Kasumi-1 (cell line): ENCODE measurements at regions not wholly inside any gene's neighbourhood (a gene's known extent, or its start where the extent isn't known, plus 50 kb on each side); places are given as distances from the start of the nearest gene placed in this dataset.

ENCODE experiments used
- DNase-seq, 2 experiments: peaks; one replicate each; lab custom pipeline; 2025; lab: John Stamatoyannopoulos, UW

DNA sequence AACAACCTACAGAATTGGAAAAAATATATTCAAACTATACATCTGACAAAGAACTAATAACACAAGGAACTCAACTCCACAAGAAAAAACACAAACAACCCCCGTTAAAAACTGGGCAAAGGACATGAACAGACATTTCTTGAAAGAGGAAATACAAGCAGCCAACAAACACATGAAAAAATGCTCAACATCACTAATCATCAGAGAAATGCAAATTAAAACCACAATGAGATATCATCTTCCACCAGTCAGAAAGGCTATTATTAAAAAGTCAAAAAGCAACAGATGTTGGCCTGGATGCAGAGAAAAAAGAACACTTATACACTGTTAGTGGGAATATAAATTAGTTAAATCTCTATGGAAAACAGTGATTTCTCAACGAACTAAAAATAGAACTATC lies 82.6 kb upstream of the CCDC91 start:
- DNase-seq: no peak

DNA sequence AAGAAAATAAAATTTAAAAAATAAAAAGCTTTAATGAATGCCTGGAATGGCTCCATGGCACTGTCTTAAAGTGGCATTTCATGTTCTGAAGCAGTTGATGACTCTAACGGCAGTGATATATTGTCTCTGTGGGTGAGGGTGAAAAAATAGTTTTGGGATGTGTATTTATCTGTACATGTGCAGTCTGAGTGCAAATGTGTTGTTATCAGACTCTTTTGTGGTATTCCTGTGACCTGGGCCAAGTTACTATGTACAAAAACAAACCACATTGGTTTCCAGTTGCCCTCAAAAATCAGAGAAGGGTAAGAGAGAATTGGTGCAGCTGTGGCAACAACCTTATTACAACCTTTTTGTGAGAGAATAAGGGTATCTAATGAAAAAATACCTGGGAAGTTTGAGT lies 81.7 kb upstream of the CCDC91 start:
- DNase-seq: no peak

DNA sequence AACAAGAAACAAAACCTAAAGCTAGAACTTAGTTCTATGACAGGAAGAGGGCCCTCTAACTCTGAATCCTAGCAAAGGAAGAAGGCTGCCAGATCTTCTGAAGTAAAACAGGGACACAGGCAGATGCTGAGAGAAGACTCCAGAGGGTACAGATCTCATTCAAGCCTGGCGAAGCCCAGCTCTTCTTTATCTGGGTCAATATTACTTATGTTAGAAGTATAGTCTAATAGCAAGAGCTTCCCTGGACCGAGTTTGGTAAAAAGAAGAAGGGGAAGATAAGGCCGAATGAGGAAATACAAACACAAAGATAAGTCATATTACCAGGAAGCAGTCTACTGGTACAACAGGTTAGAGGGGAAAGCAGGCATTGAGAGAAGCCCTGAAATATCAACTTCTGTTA lies 79.9 kb upstream of the CCDC91 start:
- DNase-seq: peak; percentile 58 to 77

DNA sequence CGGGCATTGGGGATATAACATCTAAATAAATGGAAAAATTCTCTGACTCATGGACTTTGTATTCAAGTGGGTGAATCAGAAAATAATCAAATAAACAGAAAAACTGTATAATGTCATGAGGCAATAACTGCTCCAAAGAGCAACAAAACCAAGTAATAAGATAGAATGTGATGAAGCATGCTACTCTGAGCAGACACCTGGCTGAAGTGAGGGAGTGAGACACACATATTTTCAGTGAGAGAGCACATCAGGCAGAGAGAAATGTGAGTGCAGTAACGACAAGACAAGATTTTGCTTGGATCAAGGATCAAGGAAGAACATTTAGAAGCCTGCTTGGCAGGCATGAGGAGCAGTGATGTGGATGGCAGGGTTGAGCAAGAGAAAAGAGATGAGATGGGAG lies 75.8 kb upstream of the CCDC91 start:
- no peak for DNase-seq

DNA sequence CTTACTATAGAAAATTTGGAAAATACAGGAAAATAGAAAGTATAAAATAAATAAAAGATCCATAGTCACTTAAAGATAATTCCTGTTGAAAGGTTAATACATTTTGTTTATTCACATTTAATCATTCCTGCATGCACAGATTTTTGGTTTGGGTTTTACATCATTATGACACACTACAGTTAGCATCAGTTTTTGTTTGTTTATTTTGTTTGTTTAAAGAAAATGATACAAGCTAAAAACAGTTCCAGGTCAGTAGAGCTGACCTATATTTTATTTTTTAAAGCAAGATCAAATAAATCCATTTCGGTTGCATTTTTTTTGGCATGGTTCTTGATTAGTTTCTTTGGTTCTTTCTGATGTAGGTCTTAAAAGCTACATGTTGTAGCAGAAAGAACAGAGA lies 68.8 kb upstream of the CCDC91 start:
- no peak for DNase-seq

- DNase-seq: no peak
Observed at GRCh38 chr12:28121899-28122655, 68.2 kb upstream of the CCDC91 start.

DNA sequence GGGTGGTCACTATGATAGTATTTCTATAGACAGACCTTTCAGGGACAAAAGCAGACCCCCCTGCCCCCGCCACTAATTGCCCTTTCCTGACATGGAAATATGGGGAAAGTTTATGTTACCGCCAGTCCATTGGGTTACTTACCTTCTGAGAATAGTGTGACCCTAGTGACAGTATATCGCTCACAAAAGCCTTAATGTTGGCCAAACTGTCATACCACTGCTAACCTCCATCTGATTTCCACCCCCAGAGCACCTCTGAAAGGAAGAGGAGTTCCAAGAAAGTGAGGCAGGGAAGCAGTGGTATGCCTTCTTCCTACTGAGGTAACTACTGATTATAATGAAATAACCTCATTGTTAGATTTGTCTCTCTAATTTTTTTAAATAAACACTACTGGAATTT lies 67.5 kb upstream of the CCDC91 start:
- no peak for DNase-seq

DNA sequence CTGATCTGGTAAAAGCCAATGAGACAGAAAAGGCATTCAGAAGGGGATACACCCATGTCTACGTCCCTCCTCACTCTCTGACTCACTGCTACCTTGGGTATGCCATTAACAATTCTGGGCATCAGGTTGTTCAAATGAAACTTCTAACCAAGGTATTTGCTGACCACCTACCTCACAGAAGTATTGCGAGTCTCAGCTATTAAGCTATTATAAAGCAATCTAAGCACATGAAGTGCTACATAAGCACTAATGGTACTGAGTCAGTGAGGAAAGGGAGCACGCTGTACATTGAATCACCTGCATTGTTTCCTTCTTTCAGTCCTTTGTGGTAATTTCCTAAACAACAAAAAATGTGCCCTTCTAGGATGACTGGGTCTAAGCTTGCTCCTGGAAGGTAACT lies 62.8 kb upstream of the CCDC91 start:
- DNase-seq: no peak

GRCh38 chr12:28129031-28129430 lies 61.2 kb upstream of the CCDC91 start:
- DNase-seq: no peak

GRCh38 chr12:28130234-28130624 lies 60.0 kb upstream of the CCDC91 start:
- DNase-seq: no peak

DNA sequence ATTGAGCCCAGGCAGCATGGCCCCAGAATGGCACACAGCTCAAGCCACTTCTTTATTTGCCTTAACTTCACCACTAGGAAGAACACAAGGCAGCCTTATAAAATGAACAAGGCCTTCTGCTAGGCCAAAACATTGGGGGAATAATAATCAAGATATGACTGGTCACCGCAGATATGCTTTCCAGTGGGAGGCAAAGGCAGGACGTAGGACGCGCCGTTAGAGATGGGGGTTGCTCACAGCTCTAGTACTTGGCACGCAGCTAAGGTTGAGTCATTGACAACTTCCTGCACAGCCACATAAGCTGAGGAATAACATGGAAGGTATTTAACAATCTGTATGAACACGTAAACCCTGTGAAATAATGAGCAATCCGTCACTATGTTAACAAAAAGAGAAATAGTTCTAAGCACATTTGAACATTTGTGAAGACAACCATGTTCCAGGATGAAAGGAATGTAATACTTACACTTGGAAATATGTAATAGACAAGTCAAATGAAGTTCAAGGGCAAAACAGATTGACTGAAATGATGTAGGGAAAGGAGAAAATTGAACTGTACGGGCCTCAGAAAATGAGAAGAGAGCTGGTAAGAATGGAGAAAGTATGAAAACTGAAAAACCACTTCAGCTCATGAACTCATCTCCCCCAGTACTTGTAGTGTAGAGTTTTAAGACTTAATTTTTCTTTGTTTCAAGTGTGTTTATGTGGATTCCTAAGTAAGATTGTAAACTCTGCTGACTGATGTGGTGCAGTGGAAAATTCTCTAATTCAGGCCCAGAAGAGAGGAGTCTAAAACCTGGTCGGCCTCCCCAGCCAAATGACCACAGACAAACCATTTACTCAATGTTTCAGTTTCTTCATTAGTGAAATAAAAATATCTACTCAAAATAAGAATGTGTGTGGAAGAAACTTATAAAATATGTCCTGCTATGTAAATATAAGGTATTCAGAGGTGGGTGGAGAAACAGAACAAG lies 59.3 kb upstream of the CCDC91 start:
- peak; percentile 21 to 39 for DNase-seq

GRCh38 chr12:28132398-28132797 lies 57.9 kb upstream of the CCDC91 start:
- no peak for DNase-seq

DNA sequence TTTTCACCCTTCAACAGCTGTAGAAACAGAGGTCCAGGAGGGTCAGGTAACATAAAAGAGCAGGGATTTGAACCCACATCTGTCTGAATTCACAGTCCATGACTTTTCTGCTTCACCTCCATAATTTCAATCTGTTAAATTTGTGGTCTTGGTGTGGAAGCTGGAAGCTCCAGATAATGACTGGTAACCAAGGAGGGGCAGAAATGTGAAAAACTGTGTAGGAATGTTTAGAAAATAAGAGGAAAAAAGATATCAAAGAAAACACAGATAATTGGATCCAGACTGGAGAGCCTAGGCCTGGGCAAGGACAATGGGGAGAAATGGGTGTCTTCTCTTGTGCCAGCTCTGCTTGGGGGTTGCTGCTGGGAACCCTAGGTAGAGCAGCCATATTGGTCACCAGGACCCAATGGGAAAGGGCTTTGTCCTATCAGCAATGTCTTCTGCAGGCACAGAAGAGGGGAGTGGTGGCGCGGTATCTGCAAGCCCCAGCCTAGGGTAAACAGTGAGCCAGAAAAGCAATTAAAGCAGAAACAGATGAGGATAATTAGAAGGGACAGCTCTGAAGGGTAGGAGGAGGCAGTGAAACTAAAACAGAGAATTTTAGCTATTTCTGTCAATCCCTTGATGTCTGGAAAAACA lies 54.3 kb upstream of the CCDC91 start:
- no peak for DNase-seq

- no peak for DNase-seq
Observed at GRCh38 chr12:28137414-28137813, 52.8 kb upstream of the CCDC91 start.

GRCh38 chr12:28140404-28140803 lies 49.9 kb upstream of the CCDC91 start:
- no peak for DNase-seq
